NCI-H1092 (cell line): ENCODE measurements at regions not wholly inside any gene's neighbourhood (a gene's known extent, or its start where the extent isn't known, plus 50 kb on each side); places are given as distances from the start of the nearest gene placed in this dataset.

Experiments used
- DNase-seq: peaks from one replicate; lab custom pipeline; 2025; lab: John Stamatoyannopoulos, UW

DNA sequence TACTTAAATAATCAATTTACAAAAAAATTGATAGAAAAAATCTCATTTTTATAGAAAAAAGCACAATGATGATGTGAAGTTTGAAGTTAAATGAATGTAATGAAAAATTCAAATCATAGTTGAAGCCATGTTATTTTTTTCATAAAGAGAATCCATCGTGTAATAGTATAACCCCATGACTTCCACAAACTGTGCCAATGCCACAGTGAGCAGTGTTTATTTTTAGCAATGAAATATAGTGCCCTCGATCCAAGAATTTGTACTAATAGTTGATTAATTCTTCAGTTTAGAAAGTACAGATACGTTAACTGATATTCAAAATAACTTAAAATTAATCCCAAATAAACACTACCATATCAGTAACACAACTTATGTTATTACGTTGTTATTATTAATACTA lies 225.9 kb downstream of the PTPRC start:
- DNase-seq = no peak

DNA sequence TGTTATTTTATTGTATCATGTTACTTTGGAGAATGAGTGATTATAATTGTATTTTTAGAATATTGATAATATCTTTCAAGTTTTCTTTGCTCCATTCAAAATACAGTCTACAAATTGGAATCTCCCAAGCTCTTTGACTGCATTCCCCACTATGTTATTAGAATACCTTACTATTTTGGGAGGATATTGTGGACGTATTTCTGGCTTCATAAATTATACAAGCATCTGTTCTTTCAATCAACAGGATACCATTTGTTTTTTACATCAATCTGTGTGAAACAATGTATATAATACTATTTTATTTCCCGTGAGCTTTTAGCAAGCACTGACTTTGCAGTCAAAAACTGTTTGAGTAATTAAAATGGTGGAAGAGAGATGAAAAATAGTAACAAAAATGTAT lies 226.5 kb downstream of the PTPRC start:
- DNase-seq = no peak

DNA sequence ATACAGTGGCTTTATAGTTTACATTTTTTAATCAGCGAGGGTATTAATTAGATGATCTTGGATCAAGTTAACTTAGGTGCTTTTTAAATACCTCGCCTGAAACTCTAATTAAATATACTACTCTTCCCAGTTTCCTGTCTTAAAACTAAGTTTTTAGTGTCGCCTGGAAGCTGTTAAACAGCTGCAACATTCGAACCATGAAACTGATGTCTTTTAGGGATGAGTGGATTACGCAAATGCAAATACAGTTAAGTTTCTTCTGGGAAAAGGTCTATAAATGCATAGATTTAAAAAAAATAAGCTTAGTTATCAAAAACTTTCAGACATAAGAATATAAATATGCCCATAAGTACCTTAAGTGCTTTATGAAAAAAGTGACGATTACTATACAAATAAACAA lies 228.3 kb downstream of the PTPRC start:
- DNase-seq = no peak

DNA sequence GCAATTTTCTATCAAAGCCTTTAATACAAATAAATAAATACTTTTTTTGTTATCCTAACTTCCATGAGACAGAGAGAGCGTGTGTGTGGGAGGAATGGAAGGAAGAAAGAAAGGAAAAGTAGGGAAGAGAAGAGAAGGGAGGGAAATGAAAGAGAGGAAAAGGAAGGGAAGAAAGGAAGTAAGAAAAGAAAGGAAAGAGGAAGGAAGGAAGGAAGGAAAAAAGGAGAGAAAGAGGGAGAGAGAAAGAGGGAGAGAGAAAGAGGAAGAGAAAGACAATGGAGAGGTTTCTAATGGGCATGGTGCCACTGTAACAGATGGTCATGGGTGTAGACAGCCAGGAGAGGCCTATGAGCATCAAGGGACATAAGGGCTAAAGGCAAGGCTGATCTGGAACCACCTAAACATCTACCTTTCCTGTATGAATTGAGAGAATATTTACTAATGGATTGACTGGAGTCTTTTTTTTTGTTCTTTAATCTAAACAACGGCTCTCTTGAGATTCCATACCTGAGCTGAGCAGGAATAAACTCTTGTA lies 234.9 kb downstream of the PTPRC start:
- no peak for DNase-seq

DNA sequence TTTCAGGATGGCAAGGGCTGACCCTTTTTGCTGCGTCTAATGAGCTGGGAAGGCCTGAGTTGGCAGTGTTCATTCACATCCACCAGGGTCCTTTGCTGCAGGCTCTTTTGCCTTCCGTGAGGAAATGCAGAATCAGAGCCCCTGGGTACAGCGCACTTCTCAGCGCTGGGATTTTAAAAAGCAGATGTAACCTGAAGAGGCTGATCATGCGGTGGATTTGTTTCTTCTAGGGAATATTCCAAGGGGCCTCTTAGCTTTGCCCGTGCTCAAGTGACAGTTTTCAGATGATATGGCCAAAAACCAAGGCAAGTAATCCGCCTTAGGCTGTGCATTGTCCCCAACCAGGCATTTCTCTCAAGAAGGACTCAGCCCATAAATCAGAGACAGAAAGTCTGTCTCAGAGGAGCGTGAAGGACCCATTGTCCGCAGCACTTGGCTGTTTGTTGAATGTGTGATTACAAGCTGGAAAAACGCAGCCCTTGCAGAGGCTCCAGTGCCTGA lies 237.6 kb downstream of the PTPRC start:
- DNase-seq = peak; percentile 9

DNA sequence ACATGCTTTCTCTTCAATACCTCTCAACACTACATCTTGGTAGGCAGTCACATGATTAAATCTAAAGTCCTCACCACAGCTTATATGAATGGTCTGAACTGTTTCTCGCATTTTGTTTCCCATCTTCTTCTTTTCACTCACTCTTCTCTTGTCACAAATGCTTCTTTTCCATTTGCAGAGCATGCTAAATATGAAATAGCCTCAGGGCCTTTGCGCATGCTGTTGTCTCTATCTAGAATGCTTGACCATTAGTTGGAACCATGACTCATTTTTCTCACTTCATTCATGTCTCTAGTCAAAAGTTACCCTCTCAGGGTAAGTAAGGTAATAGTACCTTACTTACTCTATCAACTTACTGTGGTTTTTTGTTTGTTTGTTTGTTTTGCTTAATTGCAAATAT lies 239.7 kb downstream of the PTPRC start:
- DNase-seq = no peak

DNA sequence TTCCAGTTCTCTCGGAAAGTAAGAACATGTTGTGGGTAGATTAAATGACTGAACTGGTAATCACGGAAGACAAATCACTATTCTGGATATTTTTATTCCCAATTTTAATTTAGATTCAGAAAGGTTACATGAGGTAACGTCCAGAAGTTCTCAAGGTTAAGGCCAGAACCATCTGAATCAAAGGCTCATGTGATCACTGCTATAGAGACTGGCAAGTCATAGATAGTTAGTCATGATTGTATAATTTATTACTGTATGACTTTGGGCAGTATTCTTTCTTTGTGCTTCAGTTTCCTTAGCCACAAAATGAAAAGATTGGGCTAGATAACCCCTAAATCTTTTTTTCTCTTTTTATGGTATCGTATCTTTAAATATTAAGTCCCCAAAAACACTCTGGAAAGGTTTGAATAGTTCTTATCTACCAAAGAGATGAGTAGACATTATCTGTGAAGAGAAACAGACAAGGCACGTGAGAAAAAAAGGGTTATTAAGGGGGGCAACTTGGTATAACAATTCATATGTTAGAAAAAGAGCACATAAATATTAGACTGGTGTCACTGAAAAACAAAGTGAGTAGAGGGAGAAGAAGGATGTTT lies 241.0 kb downstream of the PTPRC start:
- DNase-seq = no peak

DNA sequence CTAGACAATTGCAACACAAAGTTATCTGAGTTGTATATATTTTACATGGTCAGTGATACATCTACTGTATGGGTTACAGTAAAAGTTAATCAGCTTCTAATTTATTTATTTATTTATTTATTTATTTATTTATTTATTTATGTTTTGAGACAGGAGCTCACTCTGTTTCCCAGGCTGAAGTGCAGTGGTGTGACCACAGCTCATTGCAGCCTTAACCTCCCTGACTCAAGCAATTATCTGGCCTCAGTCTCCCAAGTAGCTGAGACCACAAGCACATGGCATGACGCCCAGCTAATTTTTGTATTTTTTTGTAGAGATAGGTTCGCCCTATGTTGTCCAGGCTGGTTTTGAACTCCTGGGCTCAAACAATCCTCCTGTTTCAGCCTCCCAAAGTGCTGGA lies 241.6 kb downstream of the PTPRC start:
- no peak for DNase-seq

DNA sequence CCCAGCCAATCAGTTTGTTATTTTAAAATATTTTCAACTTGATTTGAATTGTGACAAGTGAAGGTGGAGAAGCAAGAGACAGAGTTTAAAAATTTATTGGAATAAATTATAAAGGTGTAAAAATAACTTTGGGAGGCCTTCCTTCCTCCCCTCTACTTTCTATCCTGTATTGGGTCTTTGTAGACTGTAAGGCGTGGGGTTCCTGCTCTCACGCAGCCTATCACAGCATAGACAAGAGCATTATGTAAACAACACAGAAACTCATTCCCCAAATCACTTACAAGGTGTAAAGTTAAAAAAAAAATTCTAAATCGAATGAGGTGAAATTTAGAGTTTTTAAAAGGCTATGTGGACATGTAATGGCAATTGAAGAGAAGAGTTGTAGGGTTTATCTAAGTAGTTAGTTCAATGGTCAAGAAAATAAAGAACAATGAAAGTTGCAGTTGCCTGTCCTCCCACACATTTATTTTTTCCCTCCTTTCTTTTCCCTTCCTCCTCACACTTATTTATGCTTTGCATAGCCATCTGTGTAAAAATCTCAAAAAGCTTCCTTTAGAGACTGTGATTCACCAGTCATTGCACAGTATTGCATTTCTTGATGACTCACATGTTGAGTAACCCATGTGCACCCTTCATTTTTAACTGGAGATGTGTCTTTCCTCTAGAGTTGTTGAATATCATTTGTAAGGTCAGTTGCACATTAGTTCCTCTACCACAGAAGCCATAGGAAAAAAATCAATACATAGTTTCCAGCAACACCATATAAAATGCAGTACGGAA lies 242.2 kb downstream of the PTPRC start:
- DNase-seq = no peak

DNA sequence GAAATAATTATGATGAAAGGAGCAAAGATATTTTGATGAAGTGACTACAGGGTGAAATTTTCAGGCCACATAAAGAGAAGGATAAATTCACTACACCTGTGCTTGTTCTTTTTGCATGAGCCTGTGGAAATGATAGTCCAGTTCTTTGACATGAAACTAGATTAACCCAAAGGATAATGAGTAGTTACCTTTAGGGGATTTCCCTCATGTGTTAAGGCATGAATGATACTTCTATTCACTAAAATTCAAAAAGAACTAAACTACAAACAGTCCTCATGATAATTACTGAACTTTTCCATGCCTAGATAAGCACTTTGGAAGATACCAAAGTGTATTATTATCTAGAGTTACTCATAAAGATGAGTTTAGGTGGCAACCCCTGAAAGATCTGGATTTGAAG lies 244.3 kb downstream of the PTPRC start:
- no peak for DNase-seq

DNA sequence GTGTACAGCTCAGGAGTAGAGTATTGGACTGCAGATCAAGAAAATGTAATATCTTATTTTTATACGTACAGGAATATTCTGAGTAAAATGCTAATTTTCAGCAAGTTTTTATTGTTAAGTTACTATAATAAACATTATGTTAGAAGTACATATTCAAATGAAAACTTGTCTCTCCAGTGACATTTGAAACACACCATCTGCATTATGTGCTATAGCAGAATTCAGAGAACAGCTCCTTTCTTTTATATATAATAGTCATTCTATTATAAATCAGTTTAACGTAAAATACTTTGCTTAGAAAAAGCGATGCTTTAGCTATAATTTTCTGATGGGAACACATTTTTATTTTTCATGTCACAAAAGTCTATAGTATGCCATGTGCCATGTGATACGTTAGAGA lies 249.0 kb downstream of the PTPRC start:
- no peak for DNase-seq

DNA sequence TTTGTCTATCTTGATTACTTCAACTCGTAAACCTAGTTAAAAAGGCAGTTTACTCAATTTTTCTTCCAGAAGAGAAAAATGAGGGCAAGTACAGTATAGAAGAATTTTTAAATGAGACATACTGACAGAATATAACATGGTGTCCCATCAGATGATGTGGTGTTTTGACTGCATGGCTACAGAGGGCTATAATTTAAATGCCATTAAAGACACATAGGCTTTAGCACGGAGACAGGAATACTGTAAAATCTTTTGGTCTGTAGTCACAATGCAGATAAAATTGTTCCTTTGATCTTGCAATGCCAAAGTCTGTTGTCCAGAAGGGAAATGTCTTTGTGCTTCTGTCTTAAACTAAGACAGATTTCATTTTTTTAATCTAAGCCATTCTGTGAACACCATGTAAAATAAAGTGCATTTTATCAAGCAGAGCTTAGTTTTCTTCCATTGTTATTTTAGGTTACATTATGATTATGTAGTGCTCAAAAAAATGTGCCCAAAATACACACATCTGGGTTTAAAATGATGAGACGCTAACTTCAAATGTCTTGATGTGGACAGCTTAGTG lies 249.6 kb downstream of the PTPRC start:
- no peak for DNase-seq

DNA sequence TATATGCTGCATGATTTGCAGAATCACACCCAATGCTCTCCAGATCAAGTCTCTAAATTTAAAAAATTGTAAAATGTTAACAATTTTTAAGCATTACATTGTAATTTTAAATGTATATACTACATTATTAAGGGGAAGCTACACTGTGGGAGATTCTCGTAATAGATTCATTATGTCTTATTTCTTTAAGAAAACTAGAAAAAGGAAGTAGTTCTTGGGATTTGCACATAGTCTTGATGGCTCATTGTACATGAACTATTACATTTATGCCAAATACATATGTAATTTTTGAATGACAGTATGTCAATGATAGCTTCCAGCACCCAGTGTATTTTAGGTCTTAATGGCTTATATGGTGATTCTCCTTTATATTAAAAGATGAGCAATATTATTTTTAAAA lies 250.3 kb downstream of the PTPRC start:
- DNase-seq = no peak

DNA sequence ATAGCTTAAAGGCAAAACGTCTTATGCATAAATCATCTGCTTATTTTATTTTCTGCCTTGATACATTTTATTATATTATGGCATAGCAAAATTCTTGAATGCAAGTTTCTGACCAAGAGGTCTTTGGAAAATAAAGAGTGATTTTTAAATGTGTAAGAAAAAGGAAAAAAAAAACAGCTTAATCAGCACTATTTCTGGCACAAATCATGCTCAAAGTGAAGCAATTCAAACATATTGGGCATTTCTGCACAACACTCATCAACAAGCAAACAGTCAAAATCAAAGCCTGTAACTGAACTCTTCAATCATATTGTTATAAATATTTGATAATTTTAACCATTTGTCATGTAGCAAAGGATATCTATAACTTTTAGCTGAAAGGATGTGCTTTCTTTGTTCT lies 250.9 kb downstream of the PTPRC start:
- DNase-seq = no peak

DNA sequence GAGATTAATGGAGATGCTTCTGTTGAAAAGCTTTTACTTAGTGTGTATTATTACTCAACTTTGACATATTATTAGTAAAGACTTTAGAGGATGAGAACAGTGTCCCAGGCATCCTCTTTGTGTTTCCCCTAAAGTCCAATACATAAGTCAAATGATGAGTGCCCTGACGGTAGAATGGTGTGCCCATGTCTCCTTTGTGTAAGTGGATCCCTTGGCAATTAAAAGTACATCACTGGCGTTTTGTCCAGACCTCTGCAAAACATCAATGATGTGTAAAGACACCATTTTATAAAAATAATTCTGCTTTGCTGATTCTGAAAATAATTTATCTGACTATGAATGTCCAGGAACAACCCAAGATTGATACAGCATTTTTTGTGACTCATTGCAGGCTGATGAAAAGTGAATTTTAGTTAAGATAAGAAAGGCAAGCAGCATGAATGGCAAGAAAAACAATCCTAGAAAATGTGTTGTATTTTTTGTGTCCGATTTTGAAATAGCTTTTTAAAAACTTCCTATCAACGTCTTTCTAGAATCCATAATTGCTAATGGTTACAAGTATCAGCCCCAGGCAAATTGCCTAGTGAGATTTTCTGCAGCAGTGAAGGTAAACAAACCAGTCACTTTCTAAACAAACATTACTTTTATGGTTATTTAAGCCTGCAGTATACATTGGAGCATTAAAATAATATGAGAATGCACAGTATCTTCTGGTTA lies 251.5 kb downstream of the PTPRC start:
- DNase-seq = no peak

DNA sequence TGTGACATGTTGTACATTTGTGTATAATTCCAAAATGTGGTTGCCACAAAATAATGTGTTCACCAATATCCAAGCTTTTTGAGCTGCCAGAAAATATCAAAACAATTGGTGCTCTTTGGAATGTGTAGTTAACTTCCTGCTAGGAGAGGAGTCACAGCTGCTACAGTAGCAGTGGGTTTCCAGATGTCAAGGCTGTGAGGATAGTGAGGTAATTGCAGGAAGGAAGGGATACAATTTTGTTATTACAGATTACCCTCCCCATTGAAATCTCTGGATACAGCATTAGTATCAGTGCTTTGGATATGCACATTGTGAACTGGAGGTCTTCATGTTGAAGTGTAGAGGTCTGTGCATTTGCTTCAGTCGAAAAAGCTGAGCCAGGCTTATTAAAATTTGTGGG lies 253.2 kb downstream of the PTPRC start:
- DNase-seq = no peak

DNA sequence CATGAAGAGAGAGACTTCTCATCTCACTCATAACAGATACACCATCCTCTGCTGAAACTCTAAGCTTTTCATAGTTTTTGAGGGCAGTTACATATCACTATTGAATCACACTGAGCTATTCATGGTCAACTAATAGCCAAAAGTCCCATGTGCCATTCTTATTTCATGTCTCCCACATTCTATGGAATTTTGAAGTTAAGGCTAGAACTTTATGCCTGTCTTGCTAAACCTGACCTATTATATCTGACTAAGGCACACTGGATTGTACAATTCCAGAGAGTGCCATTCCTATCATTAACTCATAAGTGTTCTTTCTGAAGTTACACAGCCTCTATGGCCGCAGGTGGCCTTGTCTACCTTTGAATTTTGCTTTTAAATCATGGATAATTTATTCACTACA lies 254.3 kb downstream of the PTPRC start:
- no peak for DNase-seq

DNA sequence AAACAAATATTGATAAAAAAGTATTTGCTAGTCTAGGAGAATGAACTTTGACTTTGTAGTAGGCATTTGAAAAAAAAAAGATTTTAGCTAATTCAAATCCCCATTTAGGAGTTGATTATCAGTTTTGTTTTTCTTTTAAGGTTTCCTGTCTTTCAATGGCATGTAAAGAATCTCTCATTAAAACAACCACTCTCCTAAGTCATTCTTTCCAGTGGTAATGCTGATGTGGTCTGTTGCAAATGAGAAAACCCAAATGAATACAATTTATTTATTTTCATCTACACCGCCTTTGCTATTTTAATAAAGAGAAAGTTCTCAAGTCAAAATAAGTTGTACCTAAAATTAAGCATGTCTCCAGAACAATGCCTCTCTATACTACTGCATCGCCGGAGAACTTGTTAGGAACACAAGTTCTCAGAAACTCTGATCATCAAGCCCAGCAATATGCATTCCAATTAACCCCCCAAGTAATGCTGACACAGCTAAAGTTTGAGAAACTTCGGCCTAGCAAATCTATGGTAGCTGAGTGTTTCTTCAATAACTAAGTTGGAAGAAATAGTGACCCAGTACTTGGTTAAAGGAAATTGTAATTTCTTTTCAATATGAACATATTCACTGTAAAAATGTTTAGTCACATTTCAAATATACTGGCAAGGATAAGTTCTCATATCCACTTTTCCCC lies 255.1 kb downstream of the PTPRC start:
- no peak for DNase-seq

DNA sequence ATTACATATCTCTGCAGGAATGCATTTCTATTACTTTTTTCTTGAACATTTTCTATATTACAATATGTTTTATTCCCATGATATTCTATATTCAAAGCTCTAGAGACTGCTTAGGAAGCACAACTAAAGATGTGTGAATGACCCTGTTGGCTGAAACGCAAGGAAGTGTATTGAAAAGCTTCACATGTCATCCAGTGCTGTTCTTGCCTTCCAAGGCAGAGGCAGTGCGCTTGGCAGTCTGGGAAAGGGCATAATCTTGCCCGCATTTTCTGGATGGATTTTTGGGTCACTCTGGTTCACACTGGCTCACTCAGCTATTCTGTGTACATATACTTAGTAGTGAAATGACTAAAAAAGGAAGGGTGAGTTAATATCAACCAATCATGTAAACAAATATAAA lies 262.4 kb downstream of the PTPRC start:
- DNase-seq = no peak

DNA sequence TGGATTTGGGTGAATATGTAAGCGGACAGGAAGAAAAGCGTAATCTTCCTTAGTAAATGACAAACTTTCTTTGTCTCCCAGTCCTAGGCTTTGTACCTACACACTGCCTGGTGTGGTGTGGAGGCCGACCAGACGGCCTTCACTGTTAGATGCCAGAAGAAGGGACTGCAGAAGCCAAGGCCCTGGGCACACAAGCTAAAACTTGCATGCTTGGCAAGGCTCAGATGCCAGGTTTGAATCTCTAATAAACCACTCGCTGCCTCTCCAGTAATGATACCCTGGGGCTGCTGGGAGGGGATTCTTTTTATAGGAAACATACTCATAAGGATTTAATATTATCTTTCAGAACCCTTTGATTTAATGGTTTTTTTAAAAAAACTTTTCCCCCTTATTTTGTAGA lies 263.8 kb downstream of the PTPRC start:
- DNase-seq = no peak

DNA sequence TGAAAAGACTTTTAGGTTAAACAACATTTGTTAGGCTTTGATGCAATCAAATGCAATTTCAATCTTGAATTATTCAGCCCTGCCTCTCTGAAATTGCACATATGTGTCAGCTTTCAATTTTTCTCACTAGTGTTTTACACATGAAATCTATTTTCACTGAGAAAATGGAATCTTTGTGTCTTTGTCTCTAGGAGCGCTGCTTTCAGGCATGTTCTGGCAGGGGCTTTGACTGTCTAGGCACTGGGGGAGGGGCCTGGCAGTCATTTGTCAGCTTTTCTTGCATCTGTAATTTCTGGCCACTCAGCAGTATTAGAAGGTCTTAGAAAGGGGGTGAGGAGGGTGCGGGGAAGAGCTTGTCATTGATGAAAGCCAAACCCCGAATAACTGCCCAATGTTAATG lies 264.4 kb downstream of the PTPRC start:
- no peak for DNase-seq

DNA sequence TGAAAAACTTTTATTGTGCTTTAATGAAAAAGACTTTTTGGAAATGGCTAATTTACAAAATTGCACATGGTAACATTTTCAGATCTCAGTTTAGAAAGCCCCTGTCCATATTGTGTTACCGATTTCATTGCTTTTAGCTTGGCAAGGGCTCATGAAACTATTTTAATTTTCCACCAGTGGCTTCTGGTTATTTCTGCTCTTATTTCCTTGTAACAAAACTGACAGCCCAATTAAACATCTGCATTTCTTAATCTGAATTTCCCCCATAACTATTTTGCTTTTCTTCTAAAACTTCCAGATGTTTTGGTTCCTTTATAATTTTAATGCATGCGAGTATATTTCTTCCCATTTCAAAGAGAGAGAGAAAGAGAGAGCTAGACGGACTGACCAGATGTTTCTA lies 264.8 kb downstream of the PTPRC start:
- no peak for DNase-seq
